Heart left ventricle (tissue), 13 donors: ENCODE measurements at regions not wholly inside any gene's neighbourhood (a gene's known extent, or its start where the extent isn't known, plus 50 kb on each side); places are given as distances from the start of the nearest gene placed in this dataset.

Experiments used
- POLR2A ChIP-seq, 2 donors: fragments of 450-650 bp; IDR thresholded peaks; one replicate each; pipeline ENCODE4 v1.6.1; 2017; ENCODE audit warnings: antibody characterized with exemption in 2 of 2, mild to moderate bottlenecking in 2 of 2, moderate library complexity in 2 of 2
- TF ChIP-seq, protein P1 (sequence below), 12 donors: fragments of 200-600 bp; sonication (generic) in 4 of 12; IDR thresholded peaks; one replicate each; pipeline versions ENCODE4 v1.5.0 to v1.8.0; 2018 to 2022; ENCODE audit warnings: antibody characterized with exemption in 12 of 12, mild to moderate bottlenecking in 5 of 12
- donor health status: ischemic (EF 13 %, LVEDD 7.1; RV severe dilation, severe dysfunction).
- donor health status: DM: no; HTN: yes; CAD: no.
- donor health status: DM: no; HTN: no; CAD: no.
- donor health status: ischemic (EF 25% LVEDD 6.9; RV normal size, moderate dysfunction).
- donor health status: ischemic (EF 25% LVEDD 5.7; RV mildly dilated, moderate dysfunction).
- donor health status: ischemic (EF 35%, LVEDD 5.7; RV mildly dilated, moderate dysfunction).
- donor health status: nonischemic (EF 11% LVEDD 7.7; RV severe dilation, severe dysfunction).
- donor health status: DM: yes; HTN: yes; CAD: no.
- donor health status: PGD.
- donor health status: ischemic (EF 29% LVEDD 5.4; RV normal size, mild dysfunction).
- donor health status: nonischemic (EF 23%, LVEDD 6.1; RV moderate dilation, normal function).

- TF ChIP-seq, protein P1, sequence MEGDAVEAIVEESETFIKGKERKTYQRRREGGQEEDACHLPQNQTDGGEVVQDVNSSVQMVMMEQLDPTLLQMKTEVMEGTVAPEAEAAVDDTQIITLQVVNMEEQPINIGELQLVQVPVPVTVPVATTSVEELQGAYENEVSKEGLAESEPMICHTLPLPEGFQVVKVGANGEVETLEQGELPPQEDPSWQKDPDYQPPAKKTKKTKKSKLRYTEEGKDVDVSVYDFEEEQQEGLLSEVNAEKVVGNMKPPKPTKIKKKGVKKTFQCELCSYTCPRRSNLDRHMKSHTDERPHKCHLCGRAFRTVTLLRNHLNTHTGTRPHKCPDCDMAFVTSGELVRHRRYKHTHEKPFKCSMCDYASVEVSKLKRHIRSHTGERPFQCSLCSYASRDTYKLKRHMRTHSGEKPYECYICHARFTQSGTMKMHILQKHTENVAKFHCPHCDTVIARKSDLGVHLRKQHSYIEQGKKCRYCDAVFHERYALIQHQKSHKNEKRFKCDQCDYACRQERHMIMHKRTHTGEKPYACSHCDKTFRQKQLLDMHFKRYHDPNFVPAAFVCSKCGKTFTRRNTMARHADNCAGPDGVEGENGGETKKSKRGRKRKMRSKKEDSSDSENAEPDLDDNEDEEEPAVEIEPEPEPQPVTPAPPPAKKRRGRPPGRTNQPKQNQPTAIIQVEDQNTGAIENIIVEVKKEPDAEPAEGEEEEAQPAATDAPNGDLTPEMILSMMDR (IDR thresholded peaks at IDR 0.05): no peak
- no peak for TF ChIP-seq POLR2A (IDR thresholded peaks at IDR 0.05)
Measured at GRCh38 chr6:85163156-85164080, 286.5 kb upstream of the NT5E start.
